ENCODE measurements at regions not wholly inside any gene's neighbourhood (a gene's known extent, or its start where the extent isn't known, plus 50 kb on each side); places are given as distances from the start of the nearest gene placed in this dataset.

DNA sequence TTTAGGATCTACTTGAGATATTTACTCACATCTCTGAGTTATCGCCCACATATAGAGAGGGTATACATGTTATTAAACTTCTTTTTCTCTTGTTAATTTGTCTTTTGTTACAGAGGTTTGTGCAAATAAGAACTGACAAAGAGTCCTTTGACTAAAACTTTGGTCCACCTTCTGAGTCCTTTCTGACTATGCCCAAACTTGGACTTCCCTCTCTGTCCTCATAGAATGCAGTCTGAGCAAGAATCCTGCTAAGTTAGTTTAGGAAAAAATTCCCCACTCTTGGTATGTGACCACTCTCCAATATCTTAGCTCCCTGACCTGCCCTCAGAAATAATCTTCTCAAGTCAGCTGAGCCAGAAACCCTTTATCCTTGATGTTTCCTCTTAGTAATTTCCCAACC is 257.5 kb upstream of the REG3G start:
- H3K9ac ChIP-seq (ENCODE audit: extremely low read depth, low read length, poor library complexity, severe bottlenecking): no peak overlapping the region
- H3K36me3 Mint-ChIP-seq (ENCODE audit: low read depth): peaks cover 3% of the 10 kb centered on the region
- DNase-seq: no peak
- H3K27me3 ChIP-seq (ENCODE audit: control insufficient read depth, insufficient read depth, low read length, poor library complexity, severe bottlenecking): no peaks in the 10 kb centered on the region
- H3K4me1 ChIP-seq (ENCODE audit: control insufficient read depth, insufficient read depth, low read length): no peaks in the 10 kb centered on the region
- peaks cover 13% of the 10 kb centered on the region for H3K9me3 Mint-ChIP-seq
- peaks cover 11% of the 10 kb centered on the region for H3K9me3 ChIP-seq (ENCODE audit: control insufficient read depth, low read length)
- WGBS, 2 experiments (ENCODE audit: insufficient coverage in 1 of 2, insufficient read length in 1 of 2): 80% methylated on average over 1 of the region's 1 CpG; no CpG with 5 or more reads in 1 of the 2 experiments
- no peaks in the 10 kb centered on the region for H3K36me3 ChIP-seq (ENCODE audit: control insufficient read depth, insufficient read depth, low read length)
- TF ChIP-seq CTCF (conservative IDR thresholded peaks at IDR 0.05): no peak
- no peak overlapping the region for H3K27ac ChIP-seq (ENCODE audit: low read depth, low read length)
- no peak overlapping the region for H3K4me3 Mint-ChIP-seq
- no peak overlapping the region for H3K4me3 ChIP-seq (ENCODE audit: low read length)
- no peaks in the 10 kb centered on the region for H3K27me3 Mint-ChIP-seq (ENCODE audit: insufficient read depth)
- no peak overlapping the region for H3K27ac Mint-ChIP-seq
- peaks cover 17% of the 10 kb centered on the region for H3K4me1 Mint-ChIP-seq

DNA sequence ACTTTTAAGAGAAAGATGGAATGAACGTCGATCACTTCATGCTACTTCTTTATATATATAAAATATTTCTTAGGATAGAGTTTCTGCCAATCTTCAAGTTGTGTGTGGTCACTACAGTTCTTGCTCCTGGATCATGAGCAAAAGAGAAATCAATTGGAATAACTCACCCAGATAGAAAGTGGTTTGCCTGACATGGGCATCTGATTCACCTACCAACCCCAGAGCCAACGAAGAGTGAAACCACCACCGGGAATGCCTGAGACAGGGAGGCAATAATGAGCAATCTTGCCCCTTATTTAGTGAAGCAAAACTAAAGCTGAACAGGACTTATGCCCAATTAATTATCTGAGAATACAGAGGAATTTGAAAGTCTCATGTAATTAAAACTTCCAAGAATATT is 250.2 kb upstream of the REG3G start:
- Histone ChIP-seq H3K9me3 (ENCODE audit: control insufficient read depth, low read length) (no peaks in the 10 kb centered on the region), H3K4me3 (ENCODE audit: low read length) (no peak overlapping the region), H3K27me3 (ENCODE audit: control insufficient read depth, insufficient read depth, low read length, poor library complexity, severe bottlenecking) (no peaks in the 10 kb centered on the region), H3K9ac (ENCODE audit: extremely low read depth, low read length, poor library complexity, severe bottlenecking) (no peak overlapping the region), H3K4me1 (ENCODE audit: control insufficient read depth, insufficient read depth, low read length) (no peaks in the 10 kb centered on the region), H3K27ac (ENCODE audit: low read depth, low read length) (no peak overlapping the region), H3K36me3 (ENCODE audit: control insufficient read depth, insufficient read depth, low read length) (no peaks in the 10 kb centered on the region)
- no peak for DNase-seq
- TF ChIP-seq CTCF (conservative IDR thresholded peaks at IDR 0.05): no peak
- Mint-ChIP-seq H3K4me3 (no peak overlapping the region), H3K27me3 (ENCODE audit: insufficient read depth) (no peaks in the 10 kb centered on the region), H3K36me3 (ENCODE audit: low read depth) (no peaks in the 10 kb centered on the region), H3K27ac (no peak overlapping the region), H3K4me1 (no peaks in the 10 kb centered on the region), H3K9me3 (peaks cover 19% of the 10 kb centered on the region)
- WGBS, 2 experiments (ENCODE audit: insufficient coverage in 1 of 2, insufficient read length in 1 of 2): 98% methylated on average over 2 of the region's 4 CpGs; no CpG with 5 or more reads in 1 of the 2 experiments

- DNase-seq: no peak
- H3K9me3 ChIP-seq (ENCODE audit: control insufficient read depth, low read length): no peaks in the 10 kb centered on the region
- H3K27me3 Mint-ChIP-seq (ENCODE audit: insufficient read depth): no peaks in the 10 kb centered on the region
- TF ChIP-seq CTCF (conservative IDR thresholded peaks at IDR 0.05): no peak
- H3K9me3 Mint-ChIP-seq: peaks cover 19% of the 10 kb centered on the region
- H3K36me3 ChIP-seq (ENCODE audit: control insufficient read depth, insufficient read depth, low read length): no peaks in the 10 kb centered on the region
- no peaks in the 10 kb centered on the region for H3K27me3 ChIP-seq (ENCODE audit: control insufficient read depth, insufficient read depth, low read length, poor library complexity, severe bottlenecking)
- no peak overlapping the region for H3K4me3 Mint-ChIP-seq
- no peak overlapping the region for H3K27ac Mint-ChIP-seq
- WGBS, 2 experiments (ENCODE audit: insufficient coverage in 1 of 2, insufficient read length in 1 of 2): 97% methylated on average over 27 to 69 of the region's 69 CpGs
- no peaks in the 10 kb centered on the region for H3K36me3 Mint-ChIP-seq (ENCODE audit: low read depth)
- H3K27ac ChIP-seq (ENCODE audit: low read depth, low read length): no peak overlapping the region
- H3K9ac ChIP-seq (ENCODE audit: extremely low read depth, low read length, poor library complexity, severe bottlenecking): no peak overlapping the region
- no peaks in the 10 kb centered on the region for H3K4me1 Mint-ChIP-seq
- H3K4me3 ChIP-seq (ENCODE audit: low read length): no peak overlapping the region
- no peaks in the 10 kb centered on the region for H3K4me1 ChIP-seq (ENCODE audit: control insufficient read depth, insufficient read depth, low read length)
These were observed 246.6 kb upstream of the REG3G start for GRCh38 chr2:78778756-78779510.
